Neural cell (in vitro differentiated cells): ENCODE measurements at regions not wholly inside any gene's neighbourhood (a gene's known extent, or its start where the extent isn't known, plus 50 kb on each side); places are given as distances from the start of the nearest gene placed in this dataset.

Source experiments
- CTCF ChIP-seq: fragments of 450-650 bp; IDR thresholded peaks from 2 replicates; pipeline ENCODE4 v1.5.1; 2014; ENCODE audit warnings: antibody characterized with exemption, mild to moderate bottlenecking, moderate library complexity; ENCODE audit not compliant: poor library complexity, severe bottlenecking
- EP300 ChIP-seq: fragments of 450-650 bp; conservative IDR thresholded peaks from 2 replicates; pipeline ENCODE4 v1.6.1; 2014; ENCODE audit warnings: antibody characterized with exemption, mild to moderate bottlenecking, moderate library complexity; ENCODE audit not compliant: poor library complexity, severe bottlenecking
- EZH2 ChIP-seq: fragments of 200-600, 300-800 bp; shearing (Covaris generic), sonication (generic); IDR thresholded peaks from 2 replicates; pipeline ENCODE4 v1.6.1; 2014; ENCODE audit warnings: antibody characterized with exemption, low read length, borderline replicate concordance, mild to moderate bottlenecking; ENCODE audit not compliant: insufficient read depth, poor library complexity, severe bottlenecking
- POLR2AphosphoS5 ChIP-seq: IDR thresholded peaks from 2 replicates; pipeline ENCODE4 v1.6.1; 2012
- REST ChIP-seq: IDR thresholded peaks from 2 replicates; pipeline ENCODE4 v1.6.1; 2012; ENCODE audit warnings: borderline replicate concordance

DNA sequence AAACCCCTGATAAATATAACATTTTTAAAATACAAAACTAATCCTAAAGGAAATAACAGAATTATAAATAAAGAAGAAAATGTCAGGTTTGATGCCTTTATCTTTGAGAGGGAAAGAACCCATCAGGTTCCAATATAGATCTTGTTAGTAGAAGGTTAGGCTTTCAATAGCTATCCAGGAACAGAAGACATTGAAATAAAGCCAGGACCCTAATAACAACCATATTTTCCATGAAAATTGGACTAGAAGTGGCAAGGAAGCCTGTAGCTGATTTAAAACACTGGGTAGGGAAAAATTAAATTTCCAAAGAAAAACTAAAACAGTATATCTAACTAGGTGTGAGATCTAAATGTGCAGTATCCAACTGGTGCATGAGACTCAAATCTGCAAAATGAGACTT, 185.2 kb upstream of the STXBP5 start:
- TF ChIP-seq CTCF = no peak
- no peak for TF ChIP-seq POLR2AphosphoS5
- TF ChIP-seq EP300 = no peak
- TF ChIP-seq REST = no peak
- TF ChIP-seq EZH2 = no peak
